NCI-H146 treated with DMSO at 0.1 percent for 48 hours (cell line): ENCODE measurements at regions not wholly inside any gene's neighbourhood (a gene's known extent, or its start where the extent isn't known, plus 50 kb on each side); places are given as distances from the start of the nearest gene placed in this dataset.

ENCODE experiments used
- DNase-seq: peaks from one replicate; lab custom pipeline; 2025; ENCODE audit not compliant: unreplicated experiment; lab: John Stamatoyannopoulos, UW

- no peak for DNase-seq
Measured at GRCh38 chr2:217085543-217085942, 225.7 kb upstream of the TNP1 start.

- DNase-seq: no peak
Measured at GRCh38 chr2:217081799-217082198, 221.9 kb upstream of the TNP1 start.

- DNase-seq: no peak
Measured at GRCh38 chr2:217079165-217079564, 219.3 kb upstream of the TNP1 start.

GRCh38 chr2:217077831-217078407, 218.1 kb upstream of the TNP1 start:
- DNase-seq: no peak

GRCh38 chr2:217076657-217077232, 216.9 kb upstream of the TNP1 start:
- DNase-seq: no peak

GRCh38 chr2:217076058-217076435, 216.2 kb upstream of the TNP1 start:
- DNase-seq: no peak

GRCh38 chr2:217075268-217076057, 215.6 kb upstream of the TNP1 start:
- DNase-seq: no peak

GRCh38 chr2:217074576-217075255, 214.9 kb upstream of the TNP1 start:
- no peak for DNase-seq

GRCh38 chr2:217071416-217071815, 211.6 kb upstream of the TNP1 start:
- DNase-seq: no peak

- no peak for DNase-seq
Measured at GRCh38 chr2:217070611-217071010, 210.7 kb upstream of the TNP1 start.

- DNase-seq: no peak
Measured at GRCh38 chr2:217070043-217070430, 210.2 kb upstream of the TNP1 start.

GRCh38 chr2:217069263-217070042, 209.6 kb upstream of the TNP1 start:
- DNase-seq: peak; percentile 28

- DNase-seq: no peak
Measured at GRCh38 chr2:217068677-217069250, 208.9 kb upstream of the TNP1 start.

- DNase-seq: no peak
Measured at GRCh38 chr2:217067787-217068186, 207.9 kb upstream of the TNP1 start.

GRCh38 chr2:217066510-217067270, 206.8 kb upstream of the TNP1 start:
- no peak for DNase-seq

- DNase-seq: no peak
Measured at GRCh38 chr2:217065695-217066405, 206.0 kb upstream of the TNP1 start.

- DNase-seq: no peak
Measured at GRCh38 chr2:217065012-217065290, 205.1 kb upstream of the TNP1 start.

- DNase-seq: no peak
Measured at GRCh38 chr2:217064234-217065011, 204.6 kb upstream of the TNP1 start.

- no peak for DNase-seq
Measured at GRCh38 chr2:217063238-217063755, 203.4 kb upstream of the TNP1 start.
